ENCODE measurements at regions not wholly inside any gene's neighbourhood (a gene's known extent, or its start where the extent isn't known, plus 50 kb on each side); places are given as distances from the start of the nearest gene placed in this dataset.

DNA sequence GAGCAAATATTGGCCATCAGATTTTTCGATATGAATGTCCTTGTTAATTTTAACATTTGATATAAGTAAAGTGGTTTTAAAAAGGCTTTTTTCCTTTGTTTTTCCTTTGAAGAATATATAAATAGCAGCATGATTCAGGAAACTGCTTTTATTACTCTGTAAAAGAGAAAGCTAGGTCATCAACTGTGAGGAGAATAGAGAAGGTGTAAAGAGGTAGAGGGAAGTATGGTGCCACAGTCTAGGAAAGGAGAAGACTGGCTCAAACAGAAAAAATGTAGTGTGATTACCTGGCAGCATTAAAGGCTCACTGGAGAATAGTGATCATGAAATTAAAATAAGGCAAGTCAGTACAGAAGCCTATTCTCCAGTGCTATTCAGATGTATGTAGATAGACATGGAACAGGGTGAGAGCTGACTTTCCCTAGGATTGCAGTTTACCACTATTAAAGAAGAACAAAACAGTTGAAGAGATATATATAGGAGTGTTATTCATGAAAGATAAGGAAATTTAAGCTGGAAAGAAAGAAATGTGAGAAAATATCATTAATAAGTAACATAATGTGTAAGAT is 1115.9 kb upstream of the PCDH9 start:
- Histone ChIP-seq H3K27ac (ENCODE audit: extremely low read depth, low read depth, low read length) (no peak overlapping the region), H3K9me3 (ENCODE audit: control insufficient read depth, insufficient read depth, low read depth, low read length) (no peaks in the 10 kb centered on the region), H3K36me3 (ENCODE audit: control insufficient read depth in 2 of 2, insufficient read depth in 1 of 2, low read length in 2 of 2) (no peaks in the 10 kb centered on the region), H3K4me3 (ENCODE audit: low read depth, low read length) (no peak overlapping the region), H3K4me1 (ENCODE audit: control insufficient read depth, insufficient read depth, low read length) (no peaks in the 10 kb centered on the region)
- no peak for TF ChIP-seq SP3 (tag by site-specific recombination; IDR thresholded peaks at IDR 0.05)
- no peak for TF ChIP-seq ZNF623 (tag by site-specific recombination; IDR thresholded peaks at IDR 0.05)
- no peak for TF ChIP-seq ZNF624 (tag by site-specific recombination; IDR thresholded peaks at IDR 0.05)
- TF ChIP-seq SP7 (tag by site-specific recombination; IDR thresholded peaks at IDR 0.05): no peak
- TF ChIP-seq PRDM1 (tag by site-specific recombination; IDR thresholded peaks at IDR 0.05): no peak
- TF ChIP-seq ZEB2 (tag by site-specific recombination; IDR thresholded peaks at IDR 0.05): no peak
- TF ChIP-seq ZNF626 (tag by site-specific recombination; IDR thresholded peaks at IDR 0.05): no peak
- TF ChIP-seq TCF7L2 (IDR thresholded peaks at IDR 0.05; ENCODE audit: borderline replicate concordance, low read depth, low read length): no peak
- TF ChIP-seq ZNF366 (tag by site-specific recombination; conservative IDR thresholded peaks at IDR 0.05): no peak
- TF ChIP-seq ZNF645 (tag by site-specific recombination; IDR thresholded peaks at IDR 0.05): no peak
- TF ChIP-seq ZNF514 (tag by site-specific recombination; IDR thresholded peaks at IDR 0.05): no peak
- TF ChIP-seq ZNF558 (tag by site-specific recombination; IDR thresholded peaks at IDR 0.05): no peak
- TF ChIP-seq ZNF274 (IDR thresholded peaks at IDR 0.05; ENCODE audit: low read length): no peak
- no peak for TF ChIP-seq ZNF274 (tag by site-specific recombination; IDR thresholded peaks at IDR 0.05; ENCODE audit: borderline replicate concordance)
- no peak for TF ChIP-seq ZNF157 (tag by site-specific recombination; IDR thresholded peaks at IDR 0.05)
- CTCF ChIA-PET: interaction anchor here (0.6 kb wide), 1 partner anchor 1231 kb away, joined by 3 read pairs; no protein-coding TSS in a partner anchor
- POLR2A ChIA-PET: no interaction called here

DNA sequence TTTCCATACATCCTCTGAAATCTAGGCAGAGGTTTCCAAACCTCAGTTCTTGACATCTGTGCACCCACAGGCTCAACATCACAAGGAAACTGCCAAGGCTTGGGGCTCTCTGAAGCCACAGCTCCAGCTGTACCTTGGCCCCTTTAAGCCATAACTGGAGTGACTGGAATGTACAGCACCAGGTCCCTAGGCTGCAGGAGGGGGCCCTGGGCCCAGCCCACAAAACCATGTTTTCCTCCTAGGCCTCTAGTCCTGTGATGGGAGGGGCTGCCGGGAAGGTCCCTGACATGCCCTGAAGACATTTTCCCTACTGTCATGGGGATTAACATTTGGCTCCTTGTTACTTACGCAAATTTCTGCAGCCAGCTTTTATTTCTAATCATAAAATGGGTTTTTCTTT is 1093.0 kb upstream of the PCDH9 start:
- POLR2A ChIA-PET: no interaction called here
- Histone ChIP-seq H3K27ac (ENCODE audit: extremely low read depth, low read depth, low read length) (no peak overlapping the region), H3K9me3 (ENCODE audit: control insufficient read depth, insufficient read depth, low read depth, low read length) (no peaks in the 10 kb centered on the region), H3K4me1 (ENCODE audit: control insufficient read depth, insufficient read depth, low read length) (no peaks in the 10 kb centered on the region), H3K4me3 (ENCODE audit: low read depth, low read length) (no peak overlapping the region), H3K36me3 (ENCODE audit: control insufficient read depth in 2 of 2, insufficient read depth in 1 of 2, low read length in 2 of 2) (no peaks in the 10 kb centered on the region)
- TF ChIP-seq ZFP3 (tag by site-specific recombination; IDR thresholded peaks at IDR 0.05; ENCODE audit: low read depth): no peak
- CTCF ChIA-PET: no interaction called here

DNA sequence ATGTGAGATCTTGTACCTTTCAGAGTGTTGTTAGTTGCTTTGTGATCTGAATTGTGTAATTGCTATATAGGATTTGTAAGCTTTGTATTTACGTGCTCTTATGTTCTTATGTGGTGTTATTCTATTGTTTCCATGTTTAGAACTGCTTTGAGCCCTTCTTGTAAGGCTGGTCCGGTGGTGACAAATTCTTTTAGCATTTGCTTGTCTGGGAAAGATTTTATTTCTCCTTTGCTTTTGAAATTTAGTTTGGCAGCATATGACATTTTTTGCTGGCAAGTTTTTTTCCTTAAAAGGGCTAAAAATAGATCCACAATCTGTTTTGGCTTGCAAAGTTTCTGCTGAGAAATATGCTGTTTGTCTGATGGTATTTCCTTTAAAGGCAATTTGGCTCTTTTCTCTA is 1089.2 kb upstream of the PCDH9 start:
- Histone ChIP-seq H3K9me3 (ENCODE audit: control insufficient read depth, insufficient read depth, low read depth, low read length) (no peaks in the 10 kb centered on the region), H3K4me1 (ENCODE audit: control insufficient read depth, insufficient read depth, low read length) (no peaks in the 10 kb centered on the region), H3K36me3 (ENCODE audit: control insufficient read depth in 2 of 2, insufficient read depth in 1 of 2, low read length in 2 of 2) (no peaks in the 10 kb centered on the region), H3K4me3 (ENCODE audit: low read depth, low read length) (no peak overlapping the region), H3K27ac (ENCODE audit: extremely low read depth, low read depth, low read length) (no peak overlapping the region)
- POLR2A ChIA-PET: no interaction called here
- TF ChIP-seq TRIM28 (IDR thresholded peaks at IDR 0.05; ENCODE audit: borderline replicate concordance, low read length): peak; percentile 99
- TF ChIP-seq RBAK (tag by site-specific recombination; IDR thresholded peaks at IDR 0.05): no peak
- peak; percentile 99 for TF ChIP-seq SETDB1 (IDR thresholded peaks at IDR 0.05; ENCODE audit: insufficient read length, low read length)
- CTCF ChIA-PET: no interaction called here

DNA sequence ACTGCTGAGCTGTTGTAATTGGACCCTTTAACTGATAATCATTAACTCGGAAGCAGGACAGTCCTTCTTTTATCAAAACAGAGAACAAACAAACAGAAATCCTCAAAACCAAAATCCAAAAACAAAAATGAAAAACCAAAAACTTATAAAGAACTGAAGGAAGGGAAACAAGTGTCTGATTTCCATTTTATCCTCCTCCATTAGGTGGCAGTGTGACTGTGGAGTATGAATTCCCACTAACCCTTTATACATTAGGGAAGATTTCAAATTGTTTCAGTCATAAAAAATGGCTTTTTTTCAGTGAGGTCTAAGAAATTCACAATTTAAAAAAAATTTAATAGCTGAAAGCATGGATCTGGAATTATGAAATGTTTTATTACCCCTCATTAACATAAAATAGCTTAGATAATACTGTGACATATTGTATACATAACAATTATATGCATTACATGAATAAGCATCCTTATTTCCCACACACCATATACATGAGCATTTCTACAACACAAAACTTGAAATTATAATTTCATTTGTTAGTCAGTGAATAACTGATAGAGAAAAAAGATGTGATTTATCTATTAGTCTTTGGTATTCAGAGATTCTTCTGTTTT is 1074.3 kb upstream of the PCDH9 start:
- POLR2A ChIA-PET: no interaction called here
- H3K27ac ChIP-seq (ENCODE audit: extremely low read depth, low read depth, low read length): no peak overlapping the region
- H3K9me3 ChIP-seq (ENCODE audit: control insufficient read depth, insufficient read depth, low read depth, low read length): no peaks in the 10 kb centered on the region
- no peaks in the 10 kb centered on the region for H3K4me1 ChIP-seq (ENCODE audit: control insufficient read depth, insufficient read depth, low read length)
- H3K4me3 ChIP-seq (ENCODE audit: low read depth, low read length): no peak overlapping the region
- CTCF ChIA-PET: interaction anchor here (0.5 to 1.2 kb wide), 11 partner anchors 13 to 1571 kb away, joined by 3 to 4 read pairs (median 3); no protein-coding TSS in a partner anchor
- no peaks in the 10 kb centered on the region for H3K36me3 ChIP-seq (ENCODE audit: control insufficient read depth in 2 of 2, insufficient read depth in 1 of 2, low read length in 2 of 2)
- TF ChIP-seq ZNF292 (tag by site-specific recombination; IDR thresholded peaks at IDR 0.05; ENCODE audit: borderline replicate concordance, low read depth) (no peak), ZNF660 (tag by site-specific recombination; IDR thresholded peaks at IDR 0.05) (no peak), ZNF654 (tag by site-specific recombination; IDR thresholded peaks at IDR 0.05; ENCODE audit: low read depth) (peak; percentile 42), ZSCAN23 (tag by site-specific recombination; IDR thresholded peaks at IDR 0.05) (no peak), SCRT1 (tag by site-specific recombination; IDR thresholded peaks at IDR 0.05; ENCODE audit: borderline replicate concordance) (0 out of 2 replicates have a peak, but pooled peaks have one; percentile 11)
- TF ChIP-seq, protein P1, sequence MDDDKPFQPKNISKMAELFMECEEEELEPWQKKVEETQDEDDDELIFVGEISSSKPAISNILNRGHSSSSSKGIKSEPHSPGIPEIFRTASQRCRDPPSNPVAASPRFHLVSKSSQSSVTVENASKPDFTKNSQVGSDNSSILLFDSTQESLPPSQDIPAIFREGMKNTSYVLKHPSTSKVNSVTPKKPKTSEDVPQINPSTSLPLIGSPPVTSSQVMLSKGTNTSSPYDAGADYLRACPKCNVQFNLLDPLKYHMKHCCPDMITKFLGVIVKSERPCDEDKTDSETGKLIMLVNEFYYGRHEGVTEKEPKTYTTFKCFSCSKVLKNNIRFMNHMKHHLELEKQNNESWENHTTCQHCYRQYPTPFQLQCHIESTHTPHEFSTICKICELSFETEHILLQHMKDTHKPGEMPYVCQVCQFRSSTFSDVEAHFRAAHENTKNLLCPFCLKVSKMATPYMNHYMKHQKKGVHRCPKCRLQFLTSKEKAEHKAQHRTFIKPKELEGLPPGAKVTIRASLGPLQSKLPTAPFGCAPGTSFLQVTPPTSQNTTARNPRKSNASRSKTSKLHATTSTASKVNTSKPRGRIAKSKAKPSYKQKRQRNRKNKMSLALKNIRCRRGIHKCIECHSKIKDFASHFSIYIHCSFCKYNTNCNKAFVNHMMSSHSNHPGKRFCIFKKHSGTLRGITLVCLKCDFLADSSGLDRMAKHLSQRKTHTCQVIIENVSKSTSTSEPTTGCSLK (tag by site-specific recombination; IDR thresholded peaks at IDR 0.05): no peak
